CD4-positive, alpha-beta T cell treated with Interleukin-2 at 100 ng/mL for 4 hours (primary cell): ENCODE measurements at regions not wholly inside any gene's neighbourhood (a gene's known extent, or its start where the extent isn't known, plus 50 kb on each side); places are given as distances from the start of the nearest gene placed in this dataset.
"Not testable (repeated sequence)": the region's sequence is repeated elsewhere in the genome, so short reads cannot be mapped to it uniquely, and the experiment has no call there.

ENCODE experiments used
- DNase-seq: peaks from one replicate; pipeline ENCODE4 v3.0.0-alpha.2; 2020; ENCODE audit warnings: low spot score

GRCh38 chr3:144931590-144931989, 960.0 kb downstream of the DIPK2A start:
- no peak for DNase-seq

GRCh38 chr3:144942093-144942837, 970.6 kb downstream of the DIPK2A start:
- no peak for DNase-seq

- no peak for DNase-seq
These were observed 971.2 kb downstream of the DIPK2A start for GRCh38 chr3:144942838-144943197.

- DNase-seq = no peak
These were observed 976.3 kb downstream of the DIPK2A start for GRCh38 chr3:144947895-144948294.

- no peak for DNase-seq
These were observed 977.1 kb downstream of the DIPK2A start for GRCh38 chr3:144948711-144949110.

- DNase-seq = no peak
These were observed 982.3 kb downstream of the DIPK2A start for GRCh38 chr3:144953959-144954358.

- no peak for DNase-seq
These were observed 985.9 kb downstream of the DIPK2A start for GRCh38 chr3:144957398-144958101.

- DNase-seq = no peak
These were observed 992.2 kb downstream of the DIPK2A start for GRCh38 chr3:144963810-144964209.

- DNase-seq = no peak
These were observed 994.9 kb downstream of the DIPK2A start for GRCh38 chr3:144966560-144966959.

GRCh38 chr3:144968750-144969350, 997.2 kb downstream of the DIPK2A start:
- no peak for DNase-seq

GRCh38 chr3:144984481-144984880, 1012.9 kb downstream of the DIPK2A start:
- DNase-seq = not testable (repeated sequence)

GRCh38 chr3:144989807-144990206, 1018.2 kb downstream of the DIPK2A start:
- DNase-seq = no peak

- DNase-seq = no peak
These were observed 1024.2 kb downstream of the DIPK2A start for GRCh38 chr3:144995856-144996255.

GRCh38 chr3:145005427-145005826, 1033.8 kb downstream of the DIPK2A start:
- DNase-seq = no peak

- no peak for DNase-seq
These were observed 1034.6 kb downstream of the DIPK2A start for GRCh38 chr3:145006271-145006670.

GRCh38 chr3:145013931-145014330, 1042.3 kb downstream of the DIPK2A start:
- no peak for DNase-seq

- no peak for DNase-seq
These were observed 1043.6 kb downstream of the DIPK2A start for GRCh38 chr3:145015253-145015652.

GRCh38 chr3:145017959-145018358, 1046.3 kb downstream of the DIPK2A start:
- DNase-seq = no peak

GRCh38 chr3:145022447-145022846, 1050.8 kb downstream of the DIPK2A start:
- no peak for DNase-seq

GRCh38 chr3:145024700-145025099, 1053.1 kb downstream of the DIPK2A start:
- no peak for DNase-seq

- DNase-seq = not testable (repeated sequence)
These were observed 1055.6 kb downstream of the DIPK2A start for GRCh38 chr3:145027186-145027585.

- DNase-seq = no peak
These were observed 1061.2 kb downstream of the DIPK2A start for GRCh38 chr3:145032791-145033190.

- DNase-seq = no peak
These were observed 1064.1 kb downstream of the DIPK2A start for GRCh38 chr3:145035682-145036081.
